Mammary epithelial cell (primary cell): ENCODE measurements at regions not wholly inside any gene's neighbourhood (a gene's known extent, or its start where the extent isn't known, plus 50 kb on each side); places are given as distances from the start of the nearest gene placed in this dataset.

Experiments used
- EZH2 ChIP-seq: IDR thresholded peaks from 2 replicates; pipeline ENCODE4 v1.6.1; 2012; ENCODE audit warnings: low read length, inconsistent platforms, borderline replicate concordance
- TF ChIP-seq, protein P1 (sequence below), 2 donors: IDR thresholded peaks in 1 of 2; conservative IDR thresholded peaks in 1 of 2; 2 replicates each; pipeline ENCODE4 v1.5.1; 2011 to 2012; ENCODE audit warnings: inconsistent platforms in 2 of 2, low read length in 2 of 2, mild to moderate bottlenecking in 2 of 2, control low read depth in 1 of 2, low read depth in 1 of 2; ENCODE audit not compliant: insufficient read depth in 1 of 2; ENCODE audit errors: extremely low read depth in 1 of 2

DNA sequence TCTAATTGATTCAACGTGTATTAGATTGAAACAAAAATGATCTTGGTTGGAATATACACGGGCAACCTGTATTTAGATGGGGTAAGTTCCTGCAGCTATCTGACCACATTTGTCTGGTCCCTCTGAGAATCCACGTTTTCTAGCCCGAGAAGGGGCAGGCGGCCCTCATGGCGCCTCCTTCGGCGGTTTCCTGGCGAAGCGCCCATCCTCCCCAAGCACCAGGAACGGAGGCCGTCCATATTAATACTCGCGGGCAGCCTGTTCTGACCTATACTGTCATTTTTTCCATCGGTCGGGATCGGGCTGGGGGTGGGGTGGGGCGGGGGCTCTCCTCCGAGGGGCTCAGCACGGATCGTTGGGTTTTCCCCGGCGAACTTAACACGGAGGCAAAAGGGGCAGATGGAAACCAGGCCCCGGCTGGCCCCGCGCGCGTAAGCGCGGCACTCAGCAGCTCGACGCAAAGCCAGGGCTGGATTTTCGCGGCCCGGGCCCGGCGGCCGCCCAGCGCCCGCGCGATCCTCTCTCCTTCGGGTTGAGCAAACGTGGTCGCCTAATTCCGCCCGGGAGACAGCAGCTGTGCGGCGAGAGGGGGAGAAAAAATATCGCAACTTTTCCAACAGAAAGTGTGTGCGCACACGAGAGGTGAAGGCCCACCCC lies 77.2 kb upstream of the BCOR start:
- TF ChIP-seq, protein P1, sequence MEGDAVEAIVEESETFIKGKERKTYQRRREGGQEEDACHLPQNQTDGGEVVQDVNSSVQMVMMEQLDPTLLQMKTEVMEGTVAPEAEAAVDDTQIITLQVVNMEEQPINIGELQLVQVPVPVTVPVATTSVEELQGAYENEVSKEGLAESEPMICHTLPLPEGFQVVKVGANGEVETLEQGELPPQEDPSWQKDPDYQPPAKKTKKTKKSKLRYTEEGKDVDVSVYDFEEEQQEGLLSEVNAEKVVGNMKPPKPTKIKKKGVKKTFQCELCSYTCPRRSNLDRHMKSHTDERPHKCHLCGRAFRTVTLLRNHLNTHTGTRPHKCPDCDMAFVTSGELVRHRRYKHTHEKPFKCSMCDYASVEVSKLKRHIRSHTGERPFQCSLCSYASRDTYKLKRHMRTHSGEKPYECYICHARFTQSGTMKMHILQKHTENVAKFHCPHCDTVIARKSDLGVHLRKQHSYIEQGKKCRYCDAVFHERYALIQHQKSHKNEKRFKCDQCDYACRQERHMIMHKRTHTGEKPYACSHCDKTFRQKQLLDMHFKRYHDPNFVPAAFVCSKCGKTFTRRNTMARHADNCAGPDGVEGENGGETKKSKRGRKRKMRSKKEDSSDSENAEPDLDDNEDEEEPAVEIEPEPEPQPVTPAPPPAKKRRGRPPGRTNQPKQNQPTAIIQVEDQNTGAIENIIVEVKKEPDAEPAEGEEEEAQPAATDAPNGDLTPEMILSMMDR (conservative IDR thresholded peaks at IDR 0.05 in 1 of 2, IDR thresholded peaks at IDR 0.05 in 1 of 2; ENCODE audit: extremely low read depth in 1 of 2, insufficient read depth in 1 of 2, low read depth in 1 of 2, low read length in 2 of 2) = no peak
- TF ChIP-seq EZH2 = no peak
